ENCODE measurements at regions not wholly inside any gene's neighbourhood (a gene's known extent, or its start where the extent isn't known, plus 50 kb on each side); places are given as distances from the start of the nearest gene placed in this dataset.

GRCh38 chr2:22692746-22693145 is 692.2 kb upstream of the KLHL29 start:
- Histone ChIP-seq H3K36me3 (ENCODE audit: control insufficient read depth, insufficient read depth, low read length) (no peaks in the 10 kb centered on the region), H3K9ac (ENCODE audit: low read depth, low read length) (no peak overlapping the region), H3K4me1 (ENCODE audit: control insufficient read depth, insufficient read depth, low read length) (peaks cover 16% of the 10 kb centered on the region)

GRCh38 chr2:22694300-22694699 is 690.7 kb upstream of the KLHL29 start:
- H3K4me1 ChIP-seq (ENCODE audit: control insufficient read depth, insufficient read depth, low read length): peaks cover 16% of the 10 kb centered on the region
- H3K9ac ChIP-seq (ENCODE audit: low read depth, low read length): no peak overlapping the region
- H3K9me3 ChIP-seq (ENCODE audit: control insufficient read depth, insufficient read depth, low read length): no peaks in the 10 kb centered on the region

More at GRCh38 chr2:22692746-22693145, 692.2 kb upstream of the KLHL29 start:
- H3K9me3 ChIP-seq (ENCODE audit: control insufficient read depth, insufficient read depth, low read length): no peaks in the 10 kb centered on the region
- H3K27ac ChIP-seq (ENCODE audit: low read depth, low read length): no peak overlapping the region
- no peaks in the 10 kb centered on the region for H3K27me3 ChIP-seq (ENCODE audit: control insufficient read depth, insufficient read depth, low read length)
- no peak overlapping the region for H3K4me3 ChIP-seq (ENCODE audit: low read depth, low read length)

GRCh38 chr2:22694856-22695255 is 690.1 kb upstream of the KLHL29 start:
- Histone ChIP-seq H3K36me3 (ENCODE audit: control insufficient read depth, insufficient read depth, low read length) (no peaks in the 10 kb centered on the region), H3K9ac (ENCODE audit: low read depth, low read length) (no peak overlapping the region), H3K4me1 (ENCODE audit: control insufficient read depth, insufficient read depth, low read length) (peaks cover 16% of the 10 kb centered on the region), H3K27me3 (ENCODE audit: control insufficient read depth, insufficient read depth, low read length) (no peaks in the 10 kb centered on the region), H3K27ac (ENCODE audit: low read depth, low read length) (peak overlapping the region; percentile 53), H3K4me3 (ENCODE audit: low read depth, low read length) (no peak overlapping the region; the same call in 1 of the 2 replicates), H3K9me3 (ENCODE audit: control insufficient read depth, insufficient read depth, low read length) (no peaks in the 10 kb centered on the region)

More at GRCh38 chr2:22694300-22694699, 690.7 kb upstream of the KLHL29 start:
- Histone ChIP-seq H3K36me3 (ENCODE audit: control insufficient read depth, insufficient read depth, low read length) (no peaks in the 10 kb centered on the region), H3K27ac (ENCODE audit: low read depth, low read length) (peak overlapping the region; percentile 53), H3K4me3 (ENCODE audit: low read depth, low read length) (no peak overlapping the region), H3K27me3 (ENCODE audit: control insufficient read depth, insufficient read depth, low read length) (no peaks in the 10 kb centered on the region)

- H3K9ac ChIP-seq (ENCODE audit: low read depth, low read length): no peak overlapping the region
- H3K27me3 ChIP-seq (ENCODE audit: control insufficient read depth, insufficient read depth, low read length): no peaks in the 10 kb centered on the region
- no peak overlapping the region for H3K4me3 ChIP-seq (ENCODE audit: low read depth, low read length)
- peaks cover 16% of the 10 kb centered on the region for H3K4me1 ChIP-seq (ENCODE audit: control insufficient read depth, insufficient read depth, low read length)
- no peak overlapping the region for H3K27ac ChIP-seq (ENCODE audit: low read depth, low read length)
- no peaks in the 10 kb centered on the region for H3K9me3 ChIP-seq (ENCODE audit: control insufficient read depth, insufficient read depth, low read length)
- H3K36me3 ChIP-seq (ENCODE audit: control insufficient read depth, insufficient read depth, low read length): no peaks in the 10 kb centered on the region
Measured at GRCh38 chr2:22697054-22697788, 687.8 kb upstream of the KLHL29 start.

- Histone ChIP-seq H3K4me3 (ENCODE audit: low read depth, low read length) (no peak overlapping the region), H3K27me3 (ENCODE audit: control insufficient read depth, insufficient read depth, low read length) (no peaks in the 10 kb centered on the region), H3K27ac (ENCODE audit: low read depth, low read length) (no peak overlapping the region), H3K9me3 (ENCODE audit: control insufficient read depth, insufficient read depth, low read length) (no peaks in the 10 kb centered on the region), H3K36me3 (ENCODE audit: control insufficient read depth, insufficient read depth, low read length) (no peaks in the 10 kb centered on the region), H3K9ac (ENCODE audit: low read depth, low read length) (no peak overlapping the region), H3K4me1 (ENCODE audit: control insufficient read depth, insufficient read depth, low read length) (no peaks in the 10 kb centered on the region)
Measured at GRCh38 chr2:22701561-22702160, 683.3 kb upstream of the KLHL29 start.

- Histone ChIP-seq H3K9ac (ENCODE audit: low read depth, low read length) (no peak overlapping the region), H3K36me3 (ENCODE audit: control insufficient read depth, insufficient read depth, low read length) (no peaks in the 10 kb centered on the region), H3K9me3 (ENCODE audit: control insufficient read depth, insufficient read depth, low read length) (no peaks in the 10 kb centered on the region), H3K4me1 (ENCODE audit: control insufficient read depth, insufficient read depth, low read length) (no peaks in the 10 kb centered on the region), H3K27ac (ENCODE audit: low read depth, low read length) (no peak overlapping the region), H3K27me3 (ENCODE audit: control insufficient read depth, insufficient read depth, low read length) (no peaks in the 10 kb centered on the region), H3K4me3 (ENCODE audit: low read depth, low read length) (no peak overlapping the region)
Measured at GRCh38 chr2:22703286-22703920, 681.6 kb upstream of the KLHL29 start.

- H3K9me3 ChIP-seq (ENCODE audit: control insufficient read depth, insufficient read depth, low read length): peaks cover 8% of the 10 kb centered on the region; the same call in 1 of the 2 replicates
Measured at GRCh38 chr2:22719396-22719795, 665.6 kb upstream of the KLHL29 start.

GRCh38 chr2:22729466-22729865 is 655.5 kb upstream of the KLHL29 start:
- Histone ChIP-seq H3K27ac (ENCODE audit: low read depth, low read length) (no peak overlapping the region), H3K9me3 (ENCODE audit: control insufficient read depth, insufficient read depth, low read length) (no peaks in the 10 kb centered on the region), H3K4me3 (ENCODE audit: low read depth, low read length) (no peak overlapping the region), H3K9ac (ENCODE audit: low read depth, low read length) (no peak overlapping the region), H3K4me1 (ENCODE audit: control insufficient read depth, insufficient read depth, low read length) (no peaks in the 10 kb centered on the region), H3K27me3 (ENCODE audit: control insufficient read depth, insufficient read depth, low read length) (no peaks in the 10 kb centered on the region), H3K36me3 (ENCODE audit: control insufficient read depth, insufficient read depth, low read length) (no peaks in the 10 kb centered on the region)

More at GRCh38 chr2:22719396-22719795, 665.6 kb upstream of the KLHL29 start:
- Histone ChIP-seq H3K9ac (ENCODE audit: low read depth, low read length) (no peak overlapping the region), H3K27ac (ENCODE audit: low read depth, low read length) (no peak overlapping the region), H3K4me1 (ENCODE audit: control insufficient read depth, insufficient read depth, low read length) (no peaks in the 10 kb centered on the region), H3K36me3 (ENCODE audit: control insufficient read depth, insufficient read depth, low read length) (no peaks in the 10 kb centered on the region), H3K27me3 (ENCODE audit: control insufficient read depth, insufficient read depth, low read length) (no peaks in the 10 kb centered on the region), H3K4me3 (ENCODE audit: low read depth, low read length) (no peak overlapping the region)

- H3K4me3 ChIP-seq (ENCODE audit: low read depth, low read length): no peak overlapping the region
- H3K36me3 ChIP-seq (ENCODE audit: control insufficient read depth, insufficient read depth, low read length): no peaks in the 10 kb centered on the region
- no peak overlapping the region for H3K27ac ChIP-seq (ENCODE audit: low read depth, low read length)
- H3K4me1 ChIP-seq (ENCODE audit: control insufficient read depth, insufficient read depth, low read length): no peaks in the 10 kb centered on the region
- H3K9me3 ChIP-seq (ENCODE audit: control insufficient read depth, insufficient read depth, low read length): no peaks in the 10 kb centered on the region
- no peak overlapping the region for H3K9ac ChIP-seq (ENCODE audit: low read depth, low read length)
- no peaks in the 10 kb centered on the region for H3K27me3 ChIP-seq (ENCODE audit: control insufficient read depth, insufficient read depth, low read length)
Measured at GRCh38 chr2:22734373-22735045, 650.5 kb upstream of the KLHL29 start.

- Histone ChIP-seq H3K27me3 (ENCODE audit: control insufficient read depth, insufficient read depth, low read length) (no peaks in the 10 kb centered on the region), H3K36me3 (ENCODE audit: control insufficient read depth, insufficient read depth, low read length) (no peaks in the 10 kb centered on the region), H3K9me3 (ENCODE audit: control insufficient read depth, insufficient read depth, low read length) (no peaks in the 10 kb centered on the region), H3K4me3 (ENCODE audit: low read depth, low read length) (no peak overlapping the region), H3K27ac (ENCODE audit: low read depth, low read length) (no peak overlapping the region), H3K9ac (ENCODE audit: low read depth, low read length) (no peak overlapping the region), H3K4me1 (ENCODE audit: control insufficient read depth, insufficient read depth, low read length) (no peaks in the 10 kb centered on the region)
Measured at GRCh38 chr2:22737144-22737543, 647.8 kb upstream of the KLHL29 start.

All from HUES48 (cell line).